PFSK-1 (cell line): ENCODE measurements at regions not wholly inside any gene's neighbourhood (a gene's known extent, or its start where the extent isn't known, plus 50 kb on each side); places are given as distances from the start of the nearest gene placed in this dataset.

Source experiments
- FOXP2 ChIP-seq: optimal IDR thresholded peaks from 2 replicates; pipeline ENCODE3; 2011; ENCODE audit warnings: borderline replicate concordance, control low read depth, inconsistent platforms; ENCODE audit not compliant: insufficient read depth; ENCODE audit errors: extremely low read length, extremely low read depth
- POLR2AphosphoS5 ChIP-seq: IDR thresholded peaks from 2 replicates; pipeline ENCODE4 v1.6.1; 2012; ENCODE audit warnings: low read depth, mild to moderate bottlenecking, control low read depth, low read length, moderate library complexity
- SIN3A ChIP-seq: IDR thresholded peaks from 2 replicates; pipeline ENCODE4 v1.6.1; 2012; ENCODE audit warnings: mild to moderate bottlenecking, low read length, moderate library complexity, borderline replicate concordance; ENCODE audit not compliant: insufficient read depth
- TAF1 ChIP-seq: IDR thresholded peaks from 2 replicates; pipeline ENCODE4 v1.6.1; 2012; ENCODE audit warnings: low read length, control low read depth, borderline replicate concordance; ENCODE audit not compliant: insufficient read depth
- TF ChIP-seq, protein P1 (sequence below), 2 experiments: IDR thresholded peaks; 2 replicates each; pipeline versions ENCODE4 v1.6.1 to v1.8.0; 2011 to 2012; ENCODE audit warnings: low read depth in 2 of 2, low read length in 2 of 2, control low read depth in 1 of 2, inconsistent platforms in 1 of 2, mild to moderate bottlenecking in 1 of 2, moderate library complexity in 1 of 2; ENCODE audit not compliant: insufficient read depth in 1 of 2

GRCh38 chr12:30314506-30315100, 381.1 kb downstream of the IPO8 start:
- TF ChIP-seq SIN3A (no peak), TAF1 (no peak), POLR2AphosphoS5 (no peak), FOXP2 (no peak)
- TF ChIP-seq, protein P1, sequence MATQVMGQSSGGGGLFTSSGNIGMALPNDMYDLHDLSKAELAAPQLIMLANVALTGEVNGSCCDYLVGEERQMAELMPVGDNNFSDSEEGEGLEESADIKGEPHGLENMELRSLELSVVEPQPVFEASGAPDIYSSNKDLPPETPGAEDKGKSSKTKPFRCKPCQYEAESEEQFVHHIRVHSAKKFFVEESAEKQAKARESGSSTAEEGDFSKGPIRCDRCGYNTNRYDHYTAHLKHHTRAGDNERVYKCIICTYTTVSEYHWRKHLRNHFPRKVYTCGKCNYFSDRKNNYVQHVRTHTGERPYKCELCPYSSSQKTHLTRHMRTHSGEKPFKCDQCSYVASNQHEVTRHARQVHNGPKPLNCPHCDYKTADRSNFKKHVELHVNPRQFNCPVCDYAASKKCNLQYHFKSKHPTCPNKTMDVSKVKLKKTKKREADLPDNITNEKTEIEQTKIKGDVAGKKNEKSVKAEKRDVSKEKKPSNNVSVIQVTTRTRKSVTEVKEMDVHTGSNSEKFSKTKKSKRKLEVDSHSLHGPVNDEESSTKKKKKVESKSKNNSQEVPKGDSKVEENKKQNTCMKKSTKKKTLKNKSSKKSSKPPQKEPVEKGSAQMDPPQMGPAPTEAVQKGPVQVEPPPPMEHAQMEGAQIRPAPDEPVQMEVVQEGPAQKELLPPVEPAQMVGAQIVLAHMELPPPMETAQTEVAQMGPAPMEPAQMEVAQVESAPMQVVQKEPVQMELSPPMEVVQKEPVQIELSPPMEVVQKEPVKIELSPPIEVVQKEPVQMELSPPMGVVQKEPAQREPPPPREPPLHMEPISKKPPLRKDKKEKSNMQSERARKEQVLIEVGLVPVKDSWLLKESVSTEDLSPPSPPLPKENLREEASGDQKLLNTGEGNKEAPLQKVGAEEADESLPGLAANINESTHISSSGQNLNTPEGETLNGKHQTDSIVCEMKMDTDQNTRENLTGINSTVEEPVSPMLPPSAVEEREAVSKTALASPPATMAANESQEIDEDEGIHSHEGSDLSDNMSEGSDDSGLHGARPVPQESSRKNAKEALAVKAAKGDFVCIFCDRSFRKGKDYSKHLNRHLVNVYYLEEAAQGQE (IDR thresholded peaks at IDR 0.05; ENCODE audit: insufficient read depth in 1 of 2, low read depth in 2 of 2, low read length in 2 of 2): no peak

DNA sequence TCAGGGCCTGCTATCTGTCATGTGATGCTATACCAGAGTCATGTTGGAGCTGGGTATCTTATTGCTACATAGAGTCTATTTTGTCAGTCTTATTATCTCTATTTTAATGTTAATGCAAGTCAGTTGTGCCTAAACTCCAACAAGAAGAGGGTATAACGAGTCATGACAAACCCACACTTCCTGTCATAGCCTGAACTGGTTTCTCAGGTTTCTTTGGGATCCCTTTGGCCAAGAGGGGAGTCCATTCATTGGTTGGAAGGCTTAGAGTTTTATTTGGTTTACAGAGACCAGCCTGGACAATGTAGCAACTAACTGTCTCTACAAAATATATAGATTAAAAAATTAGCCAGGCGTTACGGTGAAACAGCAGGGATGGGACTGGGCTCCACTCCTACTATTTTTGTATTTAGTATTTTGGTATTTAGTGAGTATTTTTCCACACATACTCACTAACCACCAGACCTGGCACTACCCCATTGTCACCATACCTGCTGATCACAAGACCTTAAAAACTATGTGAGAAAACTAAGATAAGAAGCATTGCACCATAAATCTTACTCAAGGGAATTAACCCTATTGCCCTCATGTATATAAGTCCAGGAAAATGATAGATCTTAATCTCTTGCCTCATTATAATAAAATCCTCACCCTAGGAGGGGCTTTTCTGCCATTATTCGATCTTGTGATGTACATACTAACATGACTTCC, 387.5 kb downstream of the IPO8 start:
- TF ChIP-seq POLR2AphosphoS5: no peak
- no peak for TF ChIP-seq SIN3A
- TF ChIP-seq TAF1: no peak
- TF ChIP-seq, protein P1 (IDR thresholded peaks at IDR 0.05; ENCODE audit: insufficient read depth in 1 of 2, low read depth in 2 of 2, low read length in 2 of 2): no peak
- no peak for TF ChIP-seq FOXP2

- no peak for TF ChIP-seq FOXP2
- TF ChIP-seq POLR2AphosphoS5: no peak
- no peak for TF ChIP-seq SIN3A
- TF ChIP-seq, protein P1 (IDR thresholded peaks at IDR 0.05; ENCODE audit: insufficient read depth in 1 of 2, low read depth in 2 of 2, low read length in 2 of 2): no peak
- no peak for TF ChIP-seq TAF1
Measured at GRCh38 chr12:30304528-30304927, 391.1 kb downstream of the IPO8 start.

- TF ChIP-seq SIN3A (no peak), FOXP2 (no peak), TAF1 (no peak), POLR2AphosphoS5 (no peak)
- TF ChIP-seq, protein P1 (IDR thresholded peaks at IDR 0.05; ENCODE audit: insufficient read depth in 1 of 2, low read depth in 2 of 2, low read length in 2 of 2): no peak
Measured at GRCh38 chr12:30301291-30301690, 394.4 kb downstream of the IPO8 start.
